ENCODE measurements at regions not wholly inside any gene's neighbourhood (a gene's known extent, or its start where the extent isn't known, plus 50 kb on each side); places are given as distances from the start of the nearest gene placed in this dataset.
"Not testable (repeated sequence)": the region's sequence is repeated elsewhere in the genome, so short reads cannot be mapped to it uniquely, and the experiment has no call there.

- Histone ChIP-seq H3K27me3 (ENCODE audit: control insufficient read depth, insufficient read depth, low read length) (no peaks in the 10 kb centered on the region), H3K4me2 (ENCODE audit: low read length) (no peak overlapping the region), H2AFZ (no peak overlapping the region), H3K9ac (no peak overlapping the region), H3K4me1 (no peaks in the 10 kb centered on the region), H3K79me2 (no peaks in the 10 kb centered on the region), H3K4me3 (ENCODE audit: low read depth, low read length) (no peak overlapping the region), H3K9me3 (ENCODE audit: control insufficient read depth, low read length) (no peaks in the 10 kb centered on the region), H3K36me3 (ENCODE audit: control insufficient read depth, insufficient read depth, low read length) (no peaks in the 10 kb centered on the region), H3K27ac (no peak overlapping the region)
- no peak for TF ChIP-seq CTCF (IDR thresholded peaks at IDR 0.05)
Observed at GRCh38 chr18:21978546-21979170, 190.7 kb upstream of the GATA6 start.

- Histone ChIP-seq H3K9me3 (ENCODE audit: control insufficient read depth, low read length) (no peaks in the 10 kb centered on the region), H3K36me3 (ENCODE audit: control insufficient read depth, insufficient read depth, low read length) (no peaks in the 10 kb centered on the region), H3K27me3 (ENCODE audit: control insufficient read depth, insufficient read depth, low read length) (no peaks in the 10 kb centered on the region), H2AFZ (no peak overlapping the region), H3K4me1 (no peaks in the 10 kb centered on the region), H3K9ac (no peak overlapping the region), H3K4me2 (ENCODE audit: low read length) (no peak overlapping the region), H3K27ac (no peak overlapping the region), H3K4me3 (ENCODE audit: low read depth, low read length) (no peak overlapping the region), H3K79me2 (no peaks in the 10 kb centered on the region)
- TF ChIP-seq CTCF (IDR thresholded peaks at IDR 0.05), result no peak
Observed at GRCh38 chr18:21979171-21979560, 190.2 kb upstream of the GATA6 start.

DNA sequence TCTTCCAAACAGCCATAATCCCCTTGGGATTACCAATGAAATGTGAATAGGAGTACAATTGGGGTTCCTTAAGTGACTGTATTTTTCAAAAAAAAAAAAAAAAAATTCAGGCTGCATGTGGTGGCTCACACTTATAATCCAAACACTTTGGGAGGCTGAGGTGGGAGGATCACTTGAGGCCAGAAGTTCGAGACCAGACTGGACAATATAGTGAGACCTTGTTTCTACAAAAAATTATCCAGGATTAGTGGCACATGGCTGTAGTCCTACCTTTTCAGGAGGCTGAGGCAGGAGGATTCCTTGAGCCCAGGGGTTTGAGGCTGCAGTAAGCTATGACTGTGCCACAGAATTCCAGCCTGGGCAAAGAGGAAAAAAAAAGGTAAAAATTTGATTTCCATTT, 189.6 kb upstream of the GATA6 start:
- Histone ChIP-seq H3K79me2 (no peaks in the 10 kb centered on the region), H3K36me3 (ENCODE audit: control insufficient read depth, insufficient read depth, low read length) (no peaks in the 10 kb centered on the region), H3K4me3 (ENCODE audit: low read depth, low read length) (no peak overlapping the region), H3K4me2 (ENCODE audit: low read length) (no peak overlapping the region), H3K27ac (no peak overlapping the region), H3K9me3 (ENCODE audit: control insufficient read depth, low read length) (no peaks in the 10 kb centered on the region), H2AFZ (no peak overlapping the region), H3K27me3 (ENCODE audit: control insufficient read depth, insufficient read depth, low read length) (no peaks in the 10 kb centered on the region), H3K4me1 (no peaks in the 10 kb centered on the region), H3K9ac (no peak overlapping the region)
- no peak for TF ChIP-seq CTCF (IDR thresholded peaks at IDR 0.05)

GRCh38 chr18:21980744-21981143, 188.6 kb upstream of the GATA6 start:
- Histone ChIP-seq H3K9me3 (ENCODE audit: control insufficient read depth, low read length) (no peaks in the 10 kb centered on the region), H3K4me1 (no peaks in the 10 kb centered on the region)
- no peak for TF ChIP-seq CTCF (IDR thresholded peaks at IDR 0.05)

DNA sequence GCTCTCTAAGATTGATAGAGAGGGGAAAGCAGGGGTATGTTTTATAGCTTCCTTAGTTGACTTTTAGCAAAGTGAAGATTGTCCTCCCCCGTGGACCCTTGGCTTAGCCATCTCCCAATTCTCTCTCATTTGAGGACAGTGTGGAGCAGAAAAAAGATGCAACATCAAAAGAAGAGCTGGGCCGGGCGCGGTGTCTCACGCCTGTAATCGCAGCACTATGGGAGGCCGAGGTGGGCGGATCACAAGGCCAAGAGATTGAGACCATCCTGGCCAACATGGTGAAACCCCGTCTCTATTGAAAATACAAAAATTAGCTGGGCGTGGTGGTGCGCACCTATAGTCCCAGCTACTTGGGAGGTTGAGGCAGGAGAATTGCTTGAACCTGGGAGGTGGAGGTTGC, 187.9 kb upstream of the GATA6 start:
- H3K4me3 ChIP-seq (ENCODE audit: low read depth, low read length); H3K9me3 ChIP-seq (ENCODE audit: control insufficient read depth, low read length); H3K27ac ChIP-seq; H3K9ac ChIP-seq; H3K4me2 ChIP-seq (ENCODE audit: low read length); H3K36me3 ChIP-seq (ENCODE audit: control insufficient read depth, insufficient read depth, low read length); H2AFZ ChIP-seq; H3K27me3 ChIP-seq (ENCODE audit: control insufficient read depth, insufficient read depth, low read length); H3K79me2 ChIP-seq; H3K4me1 ChIP-seq: not testable (repeated sequence)

More at GRCh38 chr18:21980744-21981143, 188.6 kb upstream of the GATA6 start:
- H3K4me3 ChIP-seq (ENCODE audit: low read depth, low read length), result no peak overlapping the region
- H3K79me2 ChIP-seq, result no peaks in the 10 kb centered on the region
- no peak overlapping the region for H3K4me2 ChIP-seq (ENCODE audit: low read length)
- no peaks in the 10 kb centered on the region for H3K27me3 ChIP-seq (ENCODE audit: control insufficient read depth, insufficient read depth, low read length)
- H3K36me3 ChIP-seq (ENCODE audit: control insufficient read depth, insufficient read depth, low read length), result no peaks in the 10 kb centered on the region
- H3K9ac ChIP-seq, result no peak overlapping the region
- H3K27ac ChIP-seq, result no peak overlapping the region
- H2AFZ ChIP-seq, result no peak overlapping the region

All from parathyroid adenoma (tissue), 2 donors.